SK-N-SH (cell line): ENCODE measurements at regions not wholly inside any gene's neighbourhood (a gene's known extent, or its start where the extent isn't known, plus 50 kb on each side); places are given as distances from the start of the nearest gene placed in this dataset.
"Not testable (repeated sequence)": the region's sequence is repeated elsewhere in the genome, so short reads cannot be mapped to it uniquely, and the experiment has no call there.

ENCODE experiments used
- CTCF ChIA-PET: fragments of 300-600, 350-600 bp; formaldehyde crosslinking; extraction: SDS; loops from one replicate; lab custom pipeline; 2021; lab: Yijun Ruan, JAX
- POLR2A ChIA-PET: fragments of 350-600 bp; sonication (Branson Sonifier 250); formaldehyde crosslinking; extraction: SDS; loops from one replicate; lab custom pipeline; 2020; ENCODE audit warnings: antibody characterized with exemption, inconsistent platforms; lab: Yijun Ruan, JAX
- DNase-seq: peaks from one replicate; pipeline ENCODE4 v3.0.0; 2012
- H2AFZ ChIP-seq: fragments of 200-600 bp; sonication (generic); 2 replicates; pipeline ENCODE4 v1.8.1; 2016; ENCODE audit warnings: antibody characterized with exemption, mild to moderate bottlenecking, low read depth
- H3F3A ChIP-seq: fragments of 200-600 bp; sonication (generic); replicated peaks from 2 replicates; pipeline ENCODE3; 2016; ENCODE audit warnings: antibody characterized with exemption, mild to moderate bottlenecking; ENCODE audit not compliant: insufficient read depth
- H3K27ac ChIP-seq, 2 experiments: fragments of 200-500 bp in 1 of 2; fragments of 200-600 bp in 1 of 2; sonication (Bioruptor generic) in 1 of 2; sonication (generic), shearing (Covaris generic) in 1 of 2; 2 replicates each; pipeline versions ENCODE4 v1.5.1 to v1.6.1; 2014 to 2016; ENCODE audit warnings: low read depth in 2 of 2, inconsistent platforms in 1 of 2, low read length in 1 of 2, mild to moderate bottlenecking in 1 of 2, mixed read lengths in 1 of 2
- H3K27me3 ChIP-seq: fragments of 200-600 bp; sonication (generic), shearing (Covaris generic); 2 replicates; pipeline ENCODE4 v1.6.1; 2016; ENCODE audit warnings: mixed run types; ENCODE audit not compliant: insufficient read depth
- H3K36me3 ChIP-seq, 2 experiments: fragments of 200-500 bp in 1 of 2; fragments of 200-600 bp in 1 of 2; sonication (Bioruptor generic) in 1 of 2; sonication (generic) in 1 of 2; replicated peaks in 1 of 2; 2 replicates each; pipeline versions ENCODE3 to v1.5.1; 2014 to 2016; ENCODE audit warnings: low read length in 1 of 2, mild to moderate bottlenecking in 1 of 2; ENCODE audit not compliant: insufficient read depth in 2 of 2, control insufficient read depth in 1 of 2
- H3K4me1 ChIP-seq, 2 experiments: fragments of 200-500 bp in 1 of 2; fragments of 200-600 bp in 1 of 2; sonication (Bioruptor generic) in 1 of 2; sonication (generic), shearing (Covaris generic) in 1 of 2; 2 replicates each; pipeline versions ENCODE4 v1.5.1 to v1.6.1; 2014 to 2016; ENCODE audit warnings: low read depth in 1 of 2, low read length in 1 of 2, mixed run types in 1 of 2; ENCODE audit not compliant: insufficient read depth in 2 of 2, control insufficient read depth in 1 of 2
- H3K4me2 ChIP-seq: fragments of 200-600 bp; sonication (generic), shearing (Covaris generic); 2 replicates; pipeline ENCODE4 v1.6.1; 2017; ENCODE audit warnings: mixed run types
- H3K4me3 ChIP-seq, 2 experiments: fragments of 200-500 bp in 1 of 2; fragments of 200-600 bp in 1 of 2; sonication (Bioruptor generic) in 1 of 2; sonication (generic), shearing (Covaris generic) in 1 of 2; 2 replicates each; pipeline versions ENCODE4 v1.5.1 to v1.8.1; 2014 to 2016; ENCODE audit warnings: low read depth in 2 of 2, inconsistent platforms in 1 of 2, low read length in 1 of 2, mild to moderate bottlenecking in 1 of 2, mixed read lengths in 1 of 2, moderate library complexity in 1 of 2
- H3K79me2 ChIP-seq: fragments of 200-600 bp; sonication (generic); 2 replicates; pipeline ENCODE4 v1.8.1; 2017; ENCODE audit warnings: mild to moderate bottlenecking; ENCODE audit not compliant: insufficient read depth
- H3K9ac ChIP-seq: fragments of 200-600 bp; sonication (generic); 2 replicates; pipeline ENCODE4 v1.6.1; 2017; ENCODE audit warnings: mixed run types
- H3K9me2 ChIP-seq: fragments of 200-600 bp; sonication (generic); 2 replicates; pipeline ENCODE4 v1.6.1; 2017; ENCODE audit warnings: mixed run types
- H3K9me3 ChIP-seq: fragments of 200-600 bp; sonication (generic); 2 replicates; pipeline ENCODE4 v1.6.1; 2017; ENCODE audit warnings: mixed run types, mild to moderate bottlenecking, moderate library complexity
- H4K20me1 ChIP-seq: fragments of 200-600 bp; sonication (generic); 2 replicates; pipeline ENCODE4 v1.6.1; 2017; ENCODE audit warnings: mild to moderate bottlenecking, mixed run types; ENCODE audit not compliant: insufficient read depth
- JUND ChIP-seq: IDR thresholded peaks from 2 replicates; pipeline ENCODE4 v1.4.0; 2012
- MEF2A ChIP-seq: IDR thresholded peaks from 2 replicates; pipeline ENCODE4 v1.4.0; 2012; ENCODE audit warnings: low read depth, borderline replicate concordance
- SIN3A ChIP-seq: IDR thresholded peaks from 2 replicates; pipeline ENCODE4 v1.6.1; 2012; ENCODE audit warnings: low read depth, mild to moderate bottlenecking, low read length, moderate library complexity, borderline replicate concordance
- TCF12 ChIP-seq: IDR thresholded peaks from 2 replicates; pipeline ENCODE4 v1.4.0; 2012
- YY1 ChIP-seq: IDR thresholded peaks from 2 replicates; pipeline ENCODE4 v1.4.0; 2012; ENCODE audit warnings: low read depth, mild to moderate bottlenecking
- WGBS: methylation state at CpG from one replicate; pipeline ENCODE4 v1.1.6; 2017; ENCODE audit warnings: low lambda C conversion rate; 5-methylcytosine and 5-hydroxymethylcytosine counted together

GRCh38 chr17:31778523-31778922, 80.5 kb downstream of the COPRS start:
- Histone ChIP-seq H3K4me1 (no peaks in the 10 kb centered on the region), H2AFZ (no peak overlapping the region), H4K20me1 (no peaks in the 10 kb centered on the region), H3K27ac (no peak overlapping the region), H3K36me3 (no peaks in the 10 kb centered on the region), H3K9me3 (no peaks in the 10 kb centered on the region), H3F3A (no peaks in the 10 kb centered on the region), H3K27me3 (no peaks in the 10 kb centered on the region), H3K4me3 (no peak overlapping the region), H3K9me2 (no peaks in the 10 kb centered on the region), H3K79me2 (no peaks in the 10 kb centered on the region), H3K9ac (no peak overlapping the region), H3K4me2 (no peak overlapping the region)
- ChIA-PET CTCF (interaction anchor here (0.9 kb wide), 1 partner anchor 12 kb away, joined by 3 read pairs; no protein-coding TSS in a partner anchor), POLR2A (no interaction called here)
- 55% methylated on average over 4 of the region's 4 CpGs for WGBS
- TF ChIP-seq SIN3A, result no peak
- no peak for TF ChIP-seq JUND
- no peak for TF ChIP-seq YY1
- TF ChIP-seq MEF2A, result no peak
- TF ChIP-seq TCF12, result no peak
- DNase-seq, result no peak

- H3F3A ChIP-seq, H3K9me2 ChIP-seq, H4K20me1 ChIP-seq, H3K36me3 ChIP-seq, H3K4me3 ChIP-seq, H3K9ac ChIP-seq, H3K79me2 ChIP-seq, H3K27ac ChIP-seq, H3K4me1 ChIP-seq, H3K4me2 ChIP-seq, CTCF ChIA-PET, POLR2A ChIA-PET, H2AFZ ChIP-seq, H3K9me3 ChIP-seq, H3K27me3 ChIP-seq, DNase-seq: not testable (repeated sequence)
- WGBS, result 94% methylated on average over 3 of the region's 3 CpGs
Observed at GRCh38 chr17:31771328-31771727, 87.7 kb downstream of the COPRS start.

GRCh38 chr17:31770501-31770900, 88.5 kb downstream of the COPRS start:
- H3K9ac ChIP-seq, H3K9me2 ChIP-seq, H4K20me1 ChIP-seq, POLR2A ChIA-PET, H3K9me3 ChIP-seq, H3K27me3 ChIP-seq, H3K4me3 ChIP-seq, H3K4me2 ChIP-seq, H2AFZ ChIP-seq, H3F3A ChIP-seq, H3K36me3 ChIP-seq, H3K27ac ChIP-seq, H3K4me1 ChIP-seq, DNase-seq, H3K79me2 ChIP-seq: not testable (repeated sequence)
- CTCF ChIA-PET, result interaction anchor here (0.8 kb wide), 1 partner anchor 204 kb away, joined by 3 read pairs; no protein-coding TSS in a partner anchor
- WGBS, result 88% methylated on average over 3 of the region's 3 CpGs

GRCh38 chr17:31761836-31762510, 97.1 kb downstream of the COPRS start:
- H3K4me1 ChIP-seq, H3K9me3 ChIP-seq, H3K79me2 ChIP-seq, H3K36me3 ChIP-seq, DNase-seq, POLR2A ChIA-PET, H3K9me2 ChIP-seq, H3K27me3 ChIP-seq, H3K4me2 ChIP-seq, H3K4me3 ChIP-seq, H3F3A ChIP-seq, H3K9ac ChIP-seq, H2AFZ ChIP-seq, H3K27ac ChIP-seq, H4K20me1 ChIP-seq: not testable (repeated sequence)
- WGBS, result 77% methylated on average over 7 of the region's 7 CpGs
- CTCF ChIA-PET, result interaction anchor here (2.8 kb wide), 1 partner anchor 80 kb away, joined by 7 read pairs; no protein-coding TSS in a partner anchor
